ENCODE measurements at regions not wholly inside any gene's neighbourhood (a gene's known extent, or its start where the extent isn't known, plus 50 kb on each side); places are given as distances from the start of the nearest gene placed in this dataset.

DNA sequence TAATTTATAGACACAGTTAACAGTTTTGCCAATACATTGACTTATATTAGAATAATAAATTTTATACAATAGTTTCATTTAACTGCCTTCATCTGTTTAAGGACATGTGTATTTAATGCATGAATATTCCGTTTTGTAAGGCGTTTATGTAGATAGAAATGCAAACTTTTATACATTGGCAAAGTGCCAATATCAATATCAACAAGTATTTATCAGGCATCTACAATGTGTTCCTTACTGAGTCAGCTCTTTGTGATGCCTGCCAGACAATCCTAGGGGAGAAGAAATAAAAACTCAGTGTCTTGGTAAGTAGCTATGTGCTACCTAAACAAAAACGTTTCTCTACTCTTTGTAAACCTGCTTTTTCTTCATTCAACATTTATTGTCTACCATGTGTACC is 1142.2 kb downstream of the C4orf33 start:
- DNase-seq = no peak

DNA sequence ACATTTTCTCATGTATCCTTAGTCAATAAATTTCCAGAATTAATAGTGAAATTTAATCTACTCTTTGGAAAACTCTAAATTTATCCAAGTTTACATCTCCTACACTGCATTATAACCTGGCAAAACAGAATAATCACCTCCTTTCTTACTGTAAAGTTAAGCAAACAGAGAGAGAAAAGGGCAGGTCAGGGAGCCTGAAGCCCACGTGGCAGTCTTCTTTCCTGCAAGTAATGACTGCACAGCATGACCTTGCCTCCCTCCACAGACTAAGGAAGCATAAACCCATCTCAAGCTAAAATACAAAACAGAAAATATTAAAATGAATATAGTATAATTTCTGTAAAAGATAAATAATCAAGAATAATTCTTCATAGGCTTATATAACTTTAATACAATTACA is 1153.0 kb downstream of the C4orf33 start:
- no peak for DNase-seq

DNA sequence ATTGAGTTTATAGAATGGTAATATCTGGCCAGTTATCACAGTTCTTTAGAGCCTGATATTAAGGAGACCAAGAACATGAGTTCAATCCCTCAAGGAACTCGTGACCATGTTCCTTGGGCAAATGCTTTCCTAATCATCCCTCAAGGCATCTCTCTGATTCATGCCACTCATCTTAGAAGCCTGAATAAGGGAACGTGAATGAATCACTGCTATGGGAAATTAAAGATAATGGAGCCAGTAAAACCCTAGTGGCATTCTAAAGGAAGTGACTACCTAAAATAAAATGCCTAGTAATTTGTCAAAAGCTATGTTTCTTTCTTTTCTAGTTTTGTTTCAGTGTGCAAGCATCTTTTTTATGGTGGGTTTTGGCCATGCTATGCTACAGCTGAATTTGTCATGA is 1161.3 kb downstream of the C4orf33 start:
- no peak for DNase-seq

DNA sequence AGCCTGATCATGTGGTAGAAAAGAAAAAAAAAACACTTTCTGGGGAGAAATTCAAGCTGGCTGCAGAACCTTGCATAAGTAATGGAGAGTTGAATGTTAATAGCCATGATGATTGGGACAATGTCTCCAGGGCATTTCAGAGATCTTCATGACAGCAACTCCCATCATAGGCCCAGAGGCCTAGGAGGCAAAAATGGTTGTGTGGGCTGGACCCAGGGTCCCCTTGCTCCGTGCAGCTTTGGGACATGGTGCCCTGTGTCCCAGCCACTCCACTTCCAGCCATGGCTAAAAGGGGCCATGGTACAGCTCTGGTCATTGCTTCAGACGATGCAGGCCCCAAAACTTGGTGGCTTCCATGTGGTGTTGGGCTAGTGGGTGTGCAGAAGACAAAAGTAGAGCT is 1170.9 kb downstream of the C4orf33 start:
- DNase-seq = no peak

DNA sequence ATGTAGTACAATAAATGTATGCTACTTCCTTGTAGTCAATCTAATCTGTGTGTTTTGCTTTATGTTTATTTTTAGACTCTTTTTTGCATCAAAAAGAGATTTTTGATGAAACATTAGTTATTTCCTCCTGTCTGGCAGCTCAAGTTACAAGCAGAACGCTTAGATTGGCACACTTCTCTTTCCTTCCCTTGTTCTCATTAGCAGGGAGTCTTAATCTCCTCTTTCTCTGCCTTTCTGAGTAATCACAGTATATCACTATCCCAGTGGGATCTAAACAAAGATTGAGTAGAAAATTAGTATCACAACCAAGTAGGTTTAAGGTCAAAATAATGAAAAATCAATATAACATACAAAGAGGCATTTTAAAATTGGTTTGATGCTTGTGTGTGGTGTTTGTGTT is 1192.6 kb downstream of the C4orf33 start:
- DNase-seq = no peak

DNA sequence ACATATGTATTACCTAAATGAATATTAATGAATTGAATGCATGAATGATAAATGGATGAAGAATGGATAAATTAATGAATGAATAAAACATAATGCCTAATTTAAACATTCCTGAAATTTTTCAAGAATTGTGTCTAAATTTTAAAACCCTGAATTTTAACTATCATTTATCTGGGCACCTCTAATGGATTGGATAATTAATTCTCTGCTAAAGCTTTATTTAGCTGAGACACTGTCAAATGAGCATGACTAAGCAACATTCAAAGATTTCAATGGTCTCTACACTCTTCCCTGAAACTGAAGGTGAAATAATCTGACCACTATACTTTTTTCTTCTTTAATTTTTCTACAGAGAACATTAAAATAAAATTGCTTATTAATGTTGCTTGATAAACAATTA is 1197.7 kb downstream of the C4orf33 start:
- DNase-seq = no peak

DNA sequence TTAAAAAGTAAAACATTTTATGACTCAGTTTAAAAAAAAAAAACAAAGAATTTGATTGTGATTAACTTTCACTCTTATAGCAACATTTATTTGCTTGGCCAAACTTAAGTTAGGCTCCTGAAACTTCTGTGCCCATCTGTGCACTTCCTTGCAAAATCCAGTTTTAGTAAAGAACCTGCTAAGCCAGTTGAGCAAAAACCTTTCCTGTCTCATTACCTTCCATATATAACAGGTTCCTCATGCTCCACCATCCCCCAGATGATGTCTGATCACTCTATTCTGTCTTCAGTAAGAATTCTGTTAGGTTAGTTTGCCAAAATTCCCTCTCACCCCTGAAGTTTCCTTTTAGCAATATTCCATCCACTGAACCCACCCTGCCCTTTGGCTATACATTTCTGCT is 1200.5 kb downstream of the C4orf33 start:
- no peak for DNase-seq

DNA sequence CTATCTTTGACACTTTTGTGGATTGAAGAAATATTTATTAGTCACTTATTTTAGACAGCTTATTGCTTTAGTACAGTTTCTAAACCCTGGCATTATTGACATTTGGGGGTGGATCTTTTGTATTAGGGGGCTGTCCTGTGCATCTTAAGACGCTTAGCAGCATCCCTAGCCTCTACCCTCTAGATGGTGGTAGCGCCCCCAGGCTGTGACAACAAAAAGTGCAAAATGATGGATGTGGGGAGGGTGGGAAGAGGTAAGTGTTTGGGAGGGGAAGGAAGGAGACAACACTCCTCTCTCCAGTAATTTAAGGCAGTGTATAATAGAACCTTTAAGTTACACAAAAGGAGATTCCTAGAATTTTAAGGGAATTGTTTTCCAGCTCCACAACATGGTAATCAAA is 1210.6 kb downstream of the C4orf33 start:
- no peak for DNase-seq

DNA sequence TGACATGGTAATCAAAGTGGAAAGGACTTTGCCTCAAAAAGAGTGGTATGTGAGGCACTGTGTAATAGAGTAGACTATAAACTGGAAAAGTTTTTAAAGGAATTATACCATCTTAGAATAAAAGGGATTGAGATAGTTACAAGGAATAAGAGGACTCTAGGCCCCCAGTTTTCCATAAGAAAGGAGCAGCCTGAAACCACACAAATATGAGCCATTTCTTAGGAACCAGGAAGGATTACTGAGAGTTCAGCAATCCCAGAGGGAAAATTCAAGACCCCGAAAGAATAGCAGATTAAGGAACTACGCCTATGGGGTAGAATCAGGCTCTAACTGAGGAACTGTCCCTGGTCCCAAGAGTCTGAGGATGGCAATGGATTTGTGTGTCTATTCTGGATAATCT is 1213.3 kb downstream of the C4orf33 start:
- DNase-seq = no peak

DNA sequence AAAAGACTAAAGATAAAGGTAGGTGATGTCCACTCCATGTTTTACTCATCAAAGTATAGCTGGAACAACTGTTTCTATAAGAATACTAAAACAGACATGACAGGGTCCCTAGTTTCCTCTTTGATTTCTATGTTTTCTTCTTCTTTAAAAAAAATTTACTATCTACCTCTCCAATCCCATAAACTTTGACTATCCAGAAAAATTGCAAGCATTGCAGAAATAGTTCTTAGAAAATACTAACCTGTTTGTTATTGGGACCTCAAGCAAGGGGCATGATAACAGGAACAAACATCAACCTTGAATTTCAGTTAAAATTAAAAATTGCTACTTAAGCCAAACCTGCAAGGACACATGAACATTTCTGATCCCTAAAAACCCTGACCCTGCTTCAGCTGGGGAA is 1226.5 kb downstream of the C4orf33 start:
- no peak for DNase-seq

DNA sequence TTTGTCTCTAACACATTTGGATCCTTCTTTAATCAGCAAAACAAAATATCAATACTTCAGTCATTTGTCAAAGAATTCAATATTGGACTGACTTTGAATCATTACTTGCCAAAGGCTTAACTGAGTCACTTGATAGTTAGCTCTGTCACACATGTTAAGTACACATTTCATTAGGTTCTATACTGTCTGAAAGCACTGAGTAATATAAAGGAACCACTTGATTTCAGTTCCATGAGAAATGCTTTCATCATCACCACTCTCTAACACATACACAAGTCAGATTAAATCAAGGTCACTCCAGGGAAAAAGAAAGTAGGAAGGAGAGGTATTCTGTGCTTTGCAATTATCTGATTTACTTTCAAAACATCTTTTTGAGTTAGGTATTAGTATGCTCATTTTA is 1233.1 kb downstream of the C4orf33 start:
- DNase-seq = no peak

DNA sequence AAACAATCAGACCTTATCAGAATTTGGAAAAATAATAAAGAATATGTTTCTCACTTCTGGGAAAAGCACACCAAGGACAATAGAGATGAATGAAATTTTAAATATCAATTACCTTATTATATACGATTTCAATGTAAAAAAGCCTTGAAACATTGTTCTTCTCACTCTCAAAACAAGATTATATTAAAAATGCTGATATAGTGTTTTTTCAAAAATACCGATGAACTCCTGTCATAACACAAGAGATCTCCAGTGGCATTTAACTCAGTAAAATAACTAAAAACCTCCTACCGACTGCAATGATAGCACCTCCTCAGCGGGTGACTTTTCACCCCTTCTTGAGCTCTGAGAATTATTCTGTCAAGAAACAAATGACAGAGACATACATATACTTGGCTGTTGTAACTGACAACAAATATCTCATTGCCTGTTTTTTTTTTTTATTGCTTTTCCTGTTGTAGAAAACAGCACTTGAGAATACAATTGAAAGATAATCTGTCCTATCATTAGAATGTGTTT is 1237.3 kb downstream of the C4orf33 start:
- no peak for DNase-seq

DNA sequence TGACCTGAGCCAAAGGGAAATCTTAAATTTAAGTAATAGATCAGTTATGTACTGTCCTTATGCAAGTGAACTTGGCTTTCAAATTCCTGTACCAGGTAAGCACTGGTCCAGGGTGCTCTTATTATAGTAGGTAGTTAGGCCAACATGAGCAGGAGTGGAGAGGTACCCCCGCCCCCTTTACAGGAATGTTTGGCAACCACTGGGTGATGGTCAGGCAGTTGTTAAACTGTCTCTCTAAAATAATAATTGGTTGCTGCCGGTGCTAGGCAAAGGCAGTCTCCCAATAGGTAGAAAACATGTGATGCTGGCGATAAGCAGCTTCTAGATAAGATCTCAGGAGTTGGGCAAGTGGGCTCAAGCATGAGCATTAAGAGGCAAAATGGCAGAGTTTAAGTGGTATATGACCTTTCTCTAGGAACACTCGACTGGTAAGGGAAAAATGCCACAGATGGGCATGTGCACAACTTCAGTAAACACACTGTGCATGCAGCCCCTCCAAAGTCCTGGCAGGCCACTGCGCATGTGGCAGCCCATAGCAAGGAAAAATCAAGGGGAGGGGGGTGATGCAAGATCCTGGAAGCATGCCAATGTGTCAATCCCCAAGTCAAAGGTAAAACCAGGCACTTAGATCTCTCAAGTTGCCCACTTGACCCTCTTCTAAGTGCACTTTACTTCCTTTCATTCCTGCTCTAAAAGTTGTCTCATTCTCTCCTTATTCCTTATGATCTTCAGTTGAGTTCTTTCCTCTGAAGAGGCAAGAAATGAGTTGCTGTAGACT is 1239.7 kb downstream of the C4orf33 start:
- DNase-seq = no peak

DNA sequence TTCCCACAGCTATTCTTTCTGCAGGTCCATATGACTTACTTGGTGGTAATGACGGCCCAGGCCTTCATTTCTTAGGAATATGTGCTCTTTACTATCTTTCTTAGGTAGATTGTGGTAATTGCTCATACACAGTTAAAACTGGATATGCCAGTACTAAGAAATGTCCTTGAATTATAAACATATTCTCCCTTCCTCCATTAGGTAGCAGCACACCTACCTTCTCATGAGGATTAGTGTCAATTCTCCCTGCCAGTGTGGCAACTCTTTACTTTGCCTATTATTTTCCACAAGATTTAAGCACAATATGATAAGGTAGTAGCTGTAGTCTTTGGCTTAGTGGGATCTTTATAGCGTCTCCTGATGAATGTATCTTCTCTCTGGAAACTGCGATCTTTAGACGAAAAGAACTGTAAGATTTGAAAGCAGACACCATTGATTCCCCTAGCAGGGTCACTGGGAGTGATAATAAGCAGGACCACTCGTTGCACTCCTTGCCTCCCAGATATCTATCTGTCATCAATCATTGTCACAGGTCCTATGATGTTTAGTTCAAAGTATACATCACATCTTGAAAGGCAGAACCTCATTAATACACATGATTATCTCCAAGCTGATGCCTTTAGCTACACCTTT is 1240.7 kb downstream of the C4orf33 start:
- DNase-seq = no peak

DNA sequence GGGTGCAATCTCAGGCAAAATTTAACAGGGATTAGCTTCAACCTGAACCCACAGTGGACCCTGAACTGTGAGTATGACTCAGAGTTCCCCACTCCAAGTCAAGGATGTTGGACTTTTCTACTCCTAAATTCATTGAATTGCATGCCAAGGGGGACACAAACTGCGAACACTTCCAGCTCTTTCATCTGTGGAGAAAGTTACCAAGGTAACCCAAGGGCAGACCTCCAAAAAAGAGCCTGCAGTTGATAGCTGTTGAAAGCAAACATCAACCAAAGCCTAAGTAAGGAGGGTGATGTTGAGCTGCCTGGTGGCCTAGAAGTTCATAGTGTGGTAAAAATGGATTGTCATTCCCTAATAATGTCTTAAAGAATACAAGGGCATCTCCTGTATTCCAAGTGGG is 1242.9 kb downstream of the C4orf33 start:
- DNase-seq = no peak

DNA sequence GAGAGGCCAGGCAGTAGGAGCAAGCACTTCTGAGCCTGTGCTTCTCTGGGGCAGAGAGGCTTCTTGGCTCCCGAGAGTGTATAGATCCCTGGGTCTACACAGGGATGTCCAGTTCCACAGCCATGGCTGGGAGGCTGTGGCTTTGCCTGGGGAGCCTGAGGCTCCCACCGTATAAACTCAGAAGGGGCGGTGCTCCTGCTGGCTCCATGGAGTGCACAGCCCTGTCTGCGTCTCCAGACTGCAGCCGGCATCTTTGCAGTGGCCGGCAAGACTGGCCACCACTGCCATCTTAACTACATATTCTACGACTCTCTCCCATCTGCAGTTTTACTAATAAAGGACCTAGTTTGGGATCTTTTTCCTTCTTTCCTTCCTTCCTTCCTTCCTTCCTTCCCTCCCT is 1253.8 kb downstream of the C4orf33 start:
- no peak for DNase-seq

DNA sequence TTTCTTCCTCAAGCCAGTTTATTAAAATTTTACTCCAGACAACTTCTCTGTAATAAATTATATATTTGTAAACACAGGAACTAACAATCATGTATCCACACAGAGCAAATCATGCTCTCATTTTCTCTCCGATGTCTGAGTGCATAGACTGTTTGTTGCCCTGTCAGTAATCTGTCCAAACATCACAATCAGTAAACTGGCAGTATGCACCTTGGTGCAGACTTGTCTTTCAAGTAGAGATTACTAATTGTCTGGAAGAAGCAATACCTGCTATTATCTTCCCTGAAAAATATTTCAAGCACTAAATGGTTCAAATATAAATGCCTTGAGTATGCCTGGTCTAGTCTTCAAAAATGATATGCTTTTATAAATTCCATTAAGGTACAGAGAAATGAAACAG is 1260.9 kb downstream of the C4orf33 start:
- DNase-seq = no peak

DNA sequence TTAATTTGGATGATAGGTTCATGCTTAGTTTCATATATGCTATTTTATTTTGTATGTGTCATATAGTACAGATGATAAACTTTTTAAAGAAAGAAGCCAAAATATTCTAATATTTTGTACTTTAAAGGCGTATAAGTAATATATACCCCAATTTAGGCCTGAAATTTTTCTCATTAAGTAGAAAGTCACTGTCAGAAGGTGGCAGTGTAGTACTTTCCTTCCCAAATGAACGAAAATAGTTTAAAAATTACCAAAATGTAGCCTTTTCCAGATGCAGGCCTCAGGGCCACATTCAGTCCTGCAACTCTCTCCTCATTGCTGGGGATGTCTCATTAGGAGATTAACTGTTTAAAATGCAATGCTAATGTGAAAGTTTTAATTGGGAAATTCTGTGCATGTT is 1263.6 kb downstream of the C4orf33 start:
- DNase-seq = no peak

DNA sequence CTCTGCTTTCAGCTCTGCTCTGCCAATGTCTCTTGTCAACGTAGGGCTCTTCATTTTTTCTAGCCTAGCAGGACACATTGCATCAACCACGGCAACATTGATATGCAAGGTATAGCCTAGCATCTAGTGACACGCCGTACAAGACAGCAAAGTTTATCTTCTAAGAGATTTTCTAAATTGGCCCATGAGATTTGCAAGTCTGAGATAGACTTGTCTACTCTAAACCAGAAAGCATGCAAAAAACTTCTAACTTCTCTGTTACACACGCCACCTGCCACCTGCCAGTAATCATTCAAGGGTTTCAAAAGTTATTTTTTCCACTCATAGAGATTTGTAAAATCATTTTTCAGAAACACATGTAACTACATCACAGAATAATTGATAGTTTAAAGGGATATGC is 1265.7 kb downstream of the C4orf33 start:
- no peak for DNase-seq

DNA sequence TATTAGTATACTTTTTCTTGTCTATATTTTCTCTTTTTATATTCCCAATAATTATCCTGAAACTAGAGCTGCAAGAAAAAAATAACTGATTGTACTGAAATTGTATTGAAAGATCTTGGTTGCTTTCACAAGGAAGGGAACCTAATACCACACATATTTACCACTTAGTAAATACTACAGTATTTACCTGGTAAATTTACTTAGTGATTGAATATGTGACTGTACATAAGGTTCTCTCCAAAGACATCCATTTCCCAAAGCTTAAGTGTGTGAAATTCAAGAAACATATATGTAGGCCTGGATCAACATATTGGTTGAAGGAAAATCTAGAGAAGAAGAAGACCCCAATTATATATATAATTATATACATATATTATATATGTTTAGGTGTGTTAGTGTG is 1272.7 kb downstream of the C4orf33 start:
- no peak for DNase-seq

DNA sequence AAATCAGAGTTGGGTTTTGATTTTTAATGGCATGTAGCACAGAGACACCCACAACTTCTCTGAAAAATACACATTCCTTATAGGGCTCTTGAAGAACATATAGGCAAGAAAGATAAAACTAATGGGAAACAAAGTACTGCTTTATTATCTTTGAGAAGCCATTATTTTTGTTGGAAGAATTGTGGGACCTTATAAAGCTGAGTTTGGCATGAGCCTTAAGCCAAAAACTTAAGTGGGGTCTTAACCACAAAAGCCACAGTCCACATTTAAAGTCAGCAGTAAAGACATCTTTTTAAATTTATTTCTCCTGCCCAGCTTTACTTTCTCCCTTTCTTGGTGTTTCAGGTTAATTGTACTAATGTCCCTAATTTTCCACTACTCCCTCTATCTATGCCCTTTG is 1297.3 kb downstream of the C4orf33 start:
- DNase-seq = no peak

DNA sequence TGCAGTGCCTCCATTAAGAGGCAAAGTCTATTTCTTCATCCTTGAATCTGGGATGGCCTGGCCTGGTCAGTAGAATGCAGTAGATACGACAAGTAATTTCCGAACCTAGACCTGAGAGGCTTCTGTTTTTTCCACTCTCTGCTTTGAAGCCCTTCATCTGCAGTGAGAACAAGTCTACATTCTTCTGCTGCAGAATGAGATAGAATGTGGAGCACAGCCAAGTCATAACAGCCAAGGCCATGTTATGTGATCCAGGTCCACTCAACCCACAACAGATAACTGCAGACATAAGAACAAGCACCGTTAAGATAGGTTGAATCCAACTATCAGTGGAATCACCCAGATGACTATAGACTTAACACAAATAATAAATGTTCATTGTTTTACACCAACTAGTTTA is 1297.7 kb downstream of the C4orf33 start:
- no peak for DNase-seq

DNA sequence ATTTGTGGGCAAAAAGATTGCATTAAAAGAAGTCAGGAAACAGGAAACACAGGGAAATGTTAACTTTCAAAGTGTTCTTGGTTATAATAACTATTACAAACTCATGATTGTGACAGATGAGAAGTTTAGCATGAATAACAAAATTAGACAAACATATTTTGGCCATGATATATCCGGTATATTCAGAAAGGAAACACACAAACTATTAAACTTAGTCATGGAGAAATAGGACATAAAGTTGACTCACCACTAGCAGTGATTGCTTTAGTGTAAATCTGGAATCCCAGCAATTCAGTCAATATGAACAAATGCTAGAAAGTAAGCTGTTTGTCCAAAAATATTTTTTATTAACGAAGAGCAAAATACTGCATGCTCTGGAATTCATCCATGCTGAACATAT is 1299.9 kb downstream of the C4orf33 start:
- no peak for DNase-seq

DNA sequence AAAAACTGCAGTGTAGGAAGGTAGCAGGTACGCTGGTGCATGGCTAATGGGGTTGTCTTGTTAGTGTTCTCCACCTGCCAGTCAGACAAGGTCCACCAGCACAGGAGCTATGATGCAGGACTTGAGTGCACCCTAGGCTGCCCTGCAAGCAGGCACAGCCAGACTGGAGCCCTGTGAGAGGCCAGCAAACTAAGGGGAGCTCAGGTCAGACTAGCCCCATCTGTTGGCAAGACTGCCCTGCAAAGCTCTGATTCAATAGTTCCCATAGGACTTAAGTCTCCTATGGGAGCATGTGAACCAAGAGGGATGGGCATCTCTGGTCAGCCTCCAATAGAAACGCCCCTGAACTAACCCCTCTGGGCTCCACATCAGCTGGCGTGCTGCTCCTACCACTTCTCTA is 1307.3 kb downstream of the C4orf33 start:
- no peak for DNase-seq

DNA sequence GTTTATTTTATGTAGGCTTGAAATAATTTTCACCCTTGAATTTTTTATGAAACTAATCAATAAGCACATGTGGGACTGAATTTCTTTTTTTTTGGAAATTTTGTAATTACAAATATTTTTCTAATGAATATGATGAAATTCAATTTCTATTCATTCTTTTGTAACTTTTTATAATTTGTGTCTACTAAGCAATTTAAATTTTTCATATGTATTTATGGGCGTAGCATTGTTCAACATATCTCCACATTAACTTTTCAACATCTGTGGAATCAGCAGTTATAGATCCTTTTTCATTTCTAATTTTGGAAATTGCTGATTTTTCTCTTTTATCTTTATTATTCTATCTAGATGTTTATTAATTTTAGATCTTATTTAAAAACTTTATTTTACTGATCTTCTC is 1320.3 kb downstream of the C4orf33 start:
- no peak for DNase-seq
